ENCODE measurements at regions not wholly inside any gene's neighbourhood (a gene's known extent, or its start where the extent isn't known, plus 50 kb on each side); places are given as distances from the start of the nearest gene placed in this dataset.

GRCh38 chr4:96315815-96316214 lies 475.9 kb downstream of the PDHA2 start:
- Mint-ChIP-seq H3K27ac (no peak overlapping the region), H3K27me3 (no peaks in the 10 kb centered on the region), H3K4me3 (no peak overlapping the region), H3K36me3 (ENCODE audit: low read depth) (no peaks in the 10 kb centered on the region), H3K4me1 (ENCODE audit: low read depth) (no peaks in the 10 kb centered on the region), H3K9me3 (no peaks in the 10 kb centered on the region)
- ChIA-PET POLR2A (no interaction called here), CTCF (no interaction called here)
- intact Hi-C loops (cut with micrococcal nuclease) = no loop called here
- TF ChIP-seq CTCF (IDR thresholded peaks at IDR 0.05) = no peak
- DNase-seq (no peak), ATAC-seq (no peak)

DNA sequence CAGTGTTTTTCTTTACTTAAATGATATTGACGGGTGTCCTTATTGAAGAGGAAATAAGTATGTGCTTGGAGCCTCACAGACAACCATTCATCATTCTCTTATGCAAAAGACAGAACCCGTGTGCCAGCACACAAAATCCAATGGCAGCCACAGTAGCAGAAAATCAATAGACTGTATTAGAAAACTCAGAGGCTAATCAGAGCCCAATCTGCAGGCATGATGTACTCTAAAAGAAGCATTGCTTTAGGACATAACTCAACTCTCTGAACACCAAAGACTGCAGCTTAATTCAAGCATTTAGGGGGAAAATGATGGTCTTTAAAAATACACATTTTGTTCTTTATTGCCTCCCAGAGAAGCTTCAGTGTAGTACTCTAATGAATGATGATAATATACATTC lies 476.9 kb downstream of the PDHA2 start:
- Mint-ChIP-seq H3K4me1 (ENCODE audit: low read depth) (no peaks in the 10 kb centered on the region), H3K27ac (no peak overlapping the region), H3K27me3 (no peaks in the 10 kb centered on the region), H3K9me3 (no peaks in the 10 kb centered on the region), H3K4me3 (no peak overlapping the region), H3K36me3 (ENCODE audit: low read depth) (no peaks in the 10 kb centered on the region)
- POLR2A ChIA-PET = no interaction called here
- TF ChIP-seq CTCF (IDR thresholded peaks at IDR 0.05) = no peak
- CTCF ChIA-PET = no interaction called here
- DNase-seq = no peak
- no peak for ATAC-seq
- intact Hi-C loops (cut with micrococcal nuclease) = no loop called here

DNA sequence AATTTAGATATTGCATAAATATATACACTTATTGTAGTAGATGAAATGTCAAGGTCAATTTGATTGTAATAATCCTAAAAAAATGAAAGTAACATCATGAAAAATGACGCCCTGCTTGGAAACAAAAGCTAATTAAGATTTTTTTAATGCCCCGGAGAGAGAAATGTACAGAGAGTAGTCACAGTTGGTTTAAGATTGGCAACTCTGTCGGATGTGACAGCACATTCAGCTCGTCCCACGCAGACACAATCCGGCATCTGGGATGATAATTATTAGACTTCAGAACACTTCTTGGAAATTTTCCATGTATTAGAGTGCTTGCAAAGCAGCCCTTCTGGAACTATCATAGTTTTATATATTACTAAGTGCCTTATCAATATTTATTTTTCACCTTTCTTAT lies 478.0 kb downstream of the PDHA2 start:
- no peaks in the 10 kb centered on the region for H3K27me3 Mint-ChIP-seq
- no peaks in the 10 kb centered on the region for H3K4me1 Mint-ChIP-seq (ENCODE audit: low read depth)
- H3K4me3 Mint-ChIP-seq = no peak overlapping the region
- ChIA-PET POLR2A (no interaction called here), CTCF (no interaction called here)
- DNase-seq = no peak
- H3K9me3 Mint-ChIP-seq = no peaks in the 10 kb centered on the region
- H3K27ac Mint-ChIP-seq = no peak overlapping the region
- intact Hi-C loops (cut with micrococcal nuclease) = no loop called here
- H3K36me3 Mint-ChIP-seq (ENCODE audit: low read depth) = no peaks in the 10 kb centered on the region
- ATAC-seq = no peak
- TF ChIP-seq CTCF (IDR thresholded peaks at IDR 0.05) = no peak

DNA sequence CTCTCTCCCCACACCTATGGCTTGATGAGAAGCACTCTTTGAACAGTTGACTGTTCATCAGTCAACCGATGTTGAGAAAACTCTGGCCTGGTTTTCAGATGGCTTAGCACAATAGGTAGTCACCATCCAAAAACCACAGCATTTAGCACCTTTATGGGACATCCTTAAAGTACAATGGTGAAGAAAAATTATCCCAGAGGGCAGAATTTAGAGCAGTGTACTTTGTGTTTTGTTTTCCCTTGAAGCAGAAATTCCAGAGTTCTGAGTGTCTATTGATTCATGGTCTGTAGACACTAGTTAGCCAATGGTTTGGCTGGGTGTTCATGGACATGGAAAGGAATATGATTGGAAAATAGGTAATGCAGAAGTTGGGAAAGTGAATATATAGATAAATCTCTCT lies 487.0 kb downstream of the PDHA2 start:
- ChIA-PET POLR2A (no interaction called here), CTCF (no interaction called here)
- no peak for TF ChIP-seq CTCF (IDR thresholded peaks at IDR 0.05)
- Mint-ChIP-seq H3K27ac (no peak overlapping the region), H3K27me3 (no peaks in the 10 kb centered on the region), H3K4me1 (ENCODE audit: low read depth) (no peaks in the 10 kb centered on the region), H3K36me3 (ENCODE audit: low read depth) (no peaks in the 10 kb centered on the region), H3K4me3 (no peak overlapping the region), H3K9me3 (peaks cover 6% of the 10 kb centered on the region)
- DNase-seq = no peak
- intact Hi-C loops (cut with micrococcal nuclease) = no loop called here
- no peak for ATAC-seq

DNA sequence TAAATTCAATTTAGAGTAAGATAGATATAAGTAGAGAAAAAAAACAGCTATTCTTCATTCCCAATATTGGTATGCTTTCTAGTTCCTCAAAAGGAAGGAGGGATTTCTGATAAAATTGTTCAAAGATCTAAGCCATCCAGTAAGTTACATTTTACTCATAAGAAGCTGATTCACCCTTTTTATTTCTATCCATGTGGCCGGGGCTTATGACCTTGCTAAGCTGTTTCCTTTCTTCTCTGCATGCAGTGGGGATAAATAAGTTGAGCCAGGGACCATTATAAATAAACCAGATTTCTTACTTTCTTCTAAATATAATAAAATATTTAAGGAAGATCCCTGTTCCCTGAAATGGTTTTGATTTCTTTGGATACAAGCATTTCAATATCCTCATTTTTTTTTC lies 502.3 kb downstream of the PDHA2 start:
- Mint-ChIP-seq H3K9me3 (peaks cover 9% of the 10 kb centered on the region), H3K27me3 (no peaks in the 10 kb centered on the region), H3K27ac (no peak overlapping the region), H3K4me3 (no peak overlapping the region), H3K36me3 (ENCODE audit: low read depth) (no peaks in the 10 kb centered on the region), H3K4me1 (ENCODE audit: low read depth) (no peaks in the 10 kb centered on the region)
- no peak for TF ChIP-seq CTCF (IDR thresholded peaks at IDR 0.05)
- CTCF ChIA-PET = interaction anchor here (0.6 kb wide), 1 partner anchor 13 kb away, joined by 3 read pairs; no protein-coding TSS in a partner anchor
- POLR2A ChIA-PET = no interaction called here
- DNase-seq (no peak), ATAC-seq (no peak)
- intact Hi-C loops (cut with micrococcal nuclease) = no loop called here
